ENCODE measurements at regions not wholly inside any gene's neighbourhood (a gene's known extent, or its start where the extent isn't known, plus 50 kb on each side); places are given as distances from the start of the nearest gene placed in this dataset.

- H3K27ac ChIP-seq = peak overlapping the region in 1 of 2 donors; percentile 2
- H3K4me1 ChIP-seq = no peaks in the 10 kb centered on the region
- H3K4me3 ChIP-seq = no peak overlapping the region
- no peak for DNase-seq (ENCODE audit: low spot score)
- no peaks in the 10 kb centered on the region for H3K9me3 ChIP-seq
- no peaks in the 10 kb centered on the region for H3K27me3 ChIP-seq
- H3K36me3 ChIP-seq = no peaks in the 10 kb centered on the region
- TF ChIP-seq CTCF (IDR thresholded peaks at IDR 0.05) = no peak
Observed at GRCh38 chr6:14920276-14920675, 325.6 kb upstream of the JARID2 start.

GRCh38 chr6:14921170-14921569, 324.7 kb upstream of the JARID2 start:
- H3K27ac ChIP-seq = peak overlapping the region in 1 of 2 donors; percentile 37

GRCh38 chr6:14921878-14922671, 323.8 kb upstream of the JARID2 start:
- Histone ChIP-seq H3K9me3 (no peaks in the 10 kb centered on the region), H3K27ac (peak overlapping the region; percentile 37 to 44), H3K27me3 (no peaks in the 10 kb centered on the region), H3K4me3 (no peak overlapping the region), H3K36me3 (no peaks in the 10 kb centered on the region), H3K4me1 (no peaks in the 10 kb centered on the region)
- peak; percentile 75 for DNase-seq (ENCODE audit: low spot score)
- TF ChIP-seq CTCF (IDR thresholded peaks at IDR 0.05) = no peak

More at GRCh38 chr6:14921170-14921569, 324.7 kb upstream of the JARID2 start:
- Histone ChIP-seq H3K4me3 (no peak overlapping the region), H3K4me1 (no peaks in the 10 kb centered on the region), H3K36me3 (no peaks in the 10 kb centered on the region), H3K27me3 (no peaks in the 10 kb centered on the region), H3K9me3 (no peaks in the 10 kb centered on the region)
- no peak for TF ChIP-seq CTCF (IDR thresholded peaks at IDR 0.05)
- DNase-seq (ENCODE audit: low spot score) = peak; percentile 83

GRCh38 chr6:14922706-14923460, 323.0 kb upstream of the JARID2 start:
- no peaks in the 10 kb centered on the region for H3K4me1 ChIP-seq
- no peak for DNase-seq (ENCODE audit: low spot score)

More at GRCh38 chr6:14922706-14923460, 323.0 kb upstream of the JARID2 start:
- H3K27ac ChIP-seq = peak overlapping the region; percentile 36 to 44
- no peak overlapping the region for H3K4me3 ChIP-seq
- TF ChIP-seq CTCF (IDR thresholded peaks at IDR 0.05) = no peak
- H3K27me3 ChIP-seq = no peaks in the 10 kb centered on the region
- no peaks in the 10 kb centered on the region for H3K36me3 ChIP-seq
- no peaks in the 10 kb centered on the region for H3K9me3 ChIP-seq

Data from right atrium auricular region (tissue), 2 donors.